GM21515 (cell line): ENCODE measurements at regions not wholly inside any gene's neighbourhood (a gene's known extent, or its start where the extent isn't known, plus 50 kb on each side); places are given as distances from the start of the nearest gene placed in this dataset.

Source experiments
- ATAC-seq: cut with Tn5 transposase; IDR thresholded peaks from one replicate; pipeline ENCODE4 v1.9.1; 2021; ENCODE audit not compliant: unreplicated experiment

DNA sequence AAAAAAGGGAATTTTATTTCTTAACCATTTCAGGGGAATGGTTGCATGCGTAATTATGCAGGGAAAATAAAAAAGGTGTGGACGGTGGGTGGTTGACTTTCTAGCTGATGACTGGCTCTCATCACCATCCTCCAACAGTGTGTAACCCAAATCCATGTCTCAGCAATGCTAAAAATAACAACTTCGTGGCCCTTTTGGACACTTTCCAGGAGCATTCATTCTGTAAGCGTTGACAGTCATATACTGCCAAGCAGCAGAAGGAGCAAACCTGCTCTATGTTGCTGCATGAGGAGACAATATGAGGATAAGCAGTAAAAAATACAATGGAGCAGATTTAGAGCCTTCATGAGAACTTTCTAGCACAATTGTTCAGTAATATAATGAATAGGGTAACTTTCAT is 189.1 kb downstream of the ANXA2 start:
- no peak for ATAC-seq

DNA sequence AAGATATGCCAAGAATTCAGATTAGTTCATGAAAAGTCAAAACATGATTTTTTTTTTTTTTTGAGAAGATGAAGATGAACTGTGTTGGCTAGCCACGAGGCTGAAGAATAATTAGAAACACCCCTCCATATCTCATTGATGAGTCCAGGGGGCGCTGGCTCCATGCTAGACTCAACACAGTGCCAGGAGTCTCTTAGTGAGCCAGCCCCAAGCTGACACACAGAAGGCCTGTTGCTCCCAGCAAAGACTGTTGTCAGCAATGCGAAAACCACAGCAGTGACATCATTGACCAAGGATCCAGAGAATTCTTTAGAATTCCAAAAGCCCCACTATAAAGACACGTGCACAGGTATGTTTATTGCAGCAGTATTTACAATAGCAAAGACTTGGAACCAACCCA is 185.2 kb downstream of the ANXA2 start:
- no peak for ATAC-seq

- no peak for ATAC-seq
Measured at GRCh38 chr15:60213377-60214000, 184.3 kb downstream of the ANXA2 start.

- no peak for ATAC-seq
Measured at GRCh38 chr15:60214201-60214600, 183.6 kb downstream of the ANXA2 start.

DNA sequence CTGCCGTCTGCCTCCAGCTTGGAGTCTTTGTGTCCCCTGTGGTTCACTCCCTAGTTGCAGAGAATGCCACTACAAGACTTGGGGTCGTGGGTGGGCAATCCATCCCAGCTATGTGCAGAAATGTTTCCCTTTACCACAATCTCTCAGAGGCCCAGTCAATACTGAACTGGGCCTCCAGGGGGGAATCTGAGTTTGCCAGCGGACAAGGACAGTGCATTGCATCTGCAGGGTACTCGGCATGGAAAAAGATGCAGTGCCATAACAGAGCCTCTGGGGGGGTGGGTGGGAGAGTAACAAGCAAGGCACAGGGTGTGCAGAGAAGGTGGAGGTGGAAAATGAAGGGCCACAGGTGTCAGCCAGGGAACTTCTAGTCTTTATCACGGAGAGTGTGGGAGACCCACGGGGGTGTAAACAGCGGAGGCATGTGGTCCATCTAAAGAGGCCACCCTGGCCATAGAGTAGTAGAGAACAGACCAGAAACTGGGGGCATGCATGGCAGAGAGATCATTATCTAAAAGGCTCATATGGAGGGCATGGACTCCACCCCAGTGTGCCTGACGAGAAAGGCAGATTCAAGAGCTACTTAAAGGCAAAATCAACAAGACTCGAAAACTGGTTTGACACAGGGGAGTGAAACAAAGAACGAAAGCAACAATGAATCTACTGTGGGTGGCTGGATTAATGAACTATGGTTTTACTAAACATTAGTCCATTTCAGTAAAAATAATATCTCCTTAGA is 182.4 kb downstream of the ANXA2 start:
- no peak for ATAC-seq

DNA sequence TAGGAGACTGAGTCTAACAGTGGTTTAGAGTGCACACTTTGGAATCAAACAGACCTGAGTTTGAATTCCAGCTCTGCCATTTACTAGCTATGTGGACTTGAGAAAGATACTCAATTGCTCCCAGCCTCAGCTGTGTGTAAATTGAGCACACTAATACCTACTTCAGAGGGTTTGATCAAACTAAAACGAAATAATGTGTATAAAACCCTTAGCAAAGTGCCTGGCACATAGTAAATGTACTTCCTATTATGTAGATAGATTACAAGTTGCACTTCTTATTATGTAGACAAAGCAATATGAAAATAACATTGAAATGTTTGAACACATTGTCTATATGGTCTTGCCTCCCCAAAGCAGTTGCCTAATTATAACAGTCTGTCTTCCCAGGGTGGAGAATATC is 180.6 kb downstream of the ANXA2 start:
- no peak for ATAC-seq

DNA sequence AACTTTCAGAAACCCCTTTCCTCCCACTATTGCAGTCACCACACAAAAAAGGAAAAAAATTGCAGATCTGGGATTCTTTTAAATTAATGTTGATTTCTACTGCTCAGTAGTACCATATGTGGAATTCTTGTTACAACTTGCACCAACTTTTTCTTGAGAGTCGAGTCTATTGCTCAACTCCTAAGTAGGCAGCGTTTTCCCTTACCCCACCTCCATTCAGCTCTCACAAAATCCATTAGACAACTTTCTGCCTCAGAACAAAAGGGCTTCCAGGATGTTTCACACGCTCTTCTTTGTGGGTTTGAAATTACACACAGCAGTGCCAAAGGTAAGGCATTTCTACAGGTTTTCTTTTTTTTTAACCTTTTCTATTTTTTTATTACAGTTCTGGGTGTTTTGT is 179.5 kb downstream of the ANXA2 start:
- no peak for ATAC-seq

DNA sequence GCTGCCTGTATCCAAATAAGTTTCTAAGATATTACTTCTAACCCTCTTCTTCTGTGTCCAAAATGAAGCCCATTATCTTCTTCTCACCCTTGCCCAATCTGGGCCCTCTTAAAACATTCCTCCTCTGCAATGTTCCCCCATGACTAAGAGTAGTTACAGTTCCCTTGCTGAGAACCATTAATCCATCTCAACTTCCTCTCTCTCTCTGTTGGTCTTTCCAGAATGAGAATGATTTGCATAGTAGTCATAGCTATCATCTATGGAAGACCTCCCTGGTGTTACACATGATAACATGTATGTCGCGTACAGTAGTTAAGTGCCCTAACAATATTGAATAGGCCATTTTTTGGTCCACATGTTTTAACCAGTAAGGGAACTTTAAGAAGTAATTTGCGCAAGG is 177.9 kb downstream of the ANXA2 start:
- no peak for ATAC-seq

GRCh38 chr15:60221356-60221755 is 176.4 kb downstream of the ANXA2 start:
- ATAC-seq: no peak

GRCh38 chr15:60222404-60222803 is 175.4 kb downstream of the ANXA2 start:
- ATAC-seq: no peak

DNA sequence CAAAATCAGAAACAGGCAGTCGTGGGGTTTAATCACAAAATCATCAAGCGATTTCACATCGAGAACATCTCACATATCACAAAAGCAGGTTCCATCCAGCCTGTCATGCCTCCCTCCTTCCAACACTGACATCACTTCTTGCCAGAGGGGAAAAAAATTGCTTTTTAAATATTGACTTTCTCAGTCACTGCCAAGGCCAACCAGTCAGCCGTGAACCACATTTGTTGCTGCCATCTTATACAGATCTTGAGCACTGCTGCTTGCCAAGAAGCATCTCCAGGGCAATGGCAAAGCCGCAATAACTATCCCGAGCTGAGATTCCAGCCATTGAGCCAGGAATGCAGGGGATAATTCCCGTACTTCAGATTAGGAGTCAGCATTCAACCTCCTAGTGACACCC is 174.6 kb downstream of the ANXA2 start:
- ATAC-seq: no peak

- ATAC-seq: no peak
Measured at GRCh38 chr15:60226924-60227323, 170.9 kb downstream of the ANXA2 start.

DNA sequence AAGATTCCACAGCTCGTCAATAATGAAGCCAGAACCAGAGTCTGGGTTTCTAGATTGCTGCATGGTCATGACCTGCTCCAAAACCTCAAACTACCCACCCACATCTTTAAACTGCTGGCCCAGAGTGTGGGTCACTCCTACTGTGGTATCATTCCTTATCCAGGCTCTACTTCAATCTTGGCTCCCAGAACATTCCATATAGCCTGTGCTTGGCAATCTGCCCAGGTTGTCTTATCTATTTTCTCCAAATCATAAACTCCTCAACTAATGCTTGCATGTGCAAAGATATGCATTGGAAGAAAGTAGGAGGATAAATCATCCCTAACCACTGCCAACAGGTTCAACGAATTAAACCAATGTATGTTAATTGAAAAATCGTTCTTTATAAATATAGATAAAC is 169.7 kb downstream of the ANXA2 start:
- no peak for ATAC-seq

DNA sequence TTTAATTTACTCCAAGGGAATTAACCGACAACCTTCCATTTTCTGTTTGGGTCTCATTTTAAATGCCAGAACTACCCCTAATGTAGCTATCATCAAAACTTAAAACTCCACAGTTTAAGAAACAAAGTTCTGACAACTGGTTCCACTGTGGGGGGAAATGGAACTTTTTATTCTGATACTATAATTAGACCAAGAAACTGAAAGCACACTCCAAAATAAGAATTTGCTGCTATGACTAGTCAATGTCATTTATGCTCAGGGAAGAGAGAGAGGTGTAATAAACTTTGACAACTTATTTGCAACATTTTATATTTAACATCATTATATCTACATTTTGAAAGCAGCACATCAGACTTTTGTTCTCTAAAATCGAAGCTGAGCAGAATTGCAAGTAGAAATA is 169.2 kb downstream of the ANXA2 start:
- no peak for ATAC-seq

GRCh38 chr15:60235951-60236710 is 161.7 kb downstream of the ANXA2 start:
- ATAC-seq: no peak

DNA sequence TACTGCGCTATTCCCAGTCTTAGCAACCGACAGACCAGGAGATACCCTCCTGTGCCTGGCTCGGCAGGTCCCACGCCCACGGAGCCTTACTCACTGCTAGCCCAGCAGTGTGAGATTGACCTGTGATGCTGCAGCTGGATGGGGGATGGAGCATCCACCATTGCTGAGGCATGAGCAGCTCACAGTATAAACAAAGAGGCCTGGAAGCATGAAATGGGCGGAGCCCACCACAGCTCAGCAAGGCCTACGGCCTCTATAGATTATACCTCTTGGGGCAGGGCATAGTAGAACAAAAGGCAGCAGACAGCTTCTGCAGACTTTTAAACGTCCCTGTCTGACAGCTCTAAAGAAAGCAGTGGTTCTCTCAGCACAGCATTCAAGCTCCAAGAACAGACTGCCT is 160.3 kb downstream of the ANXA2 start:
- ATAC-seq: no peak

- no peak for ATAC-seq
Measured at GRCh38 chr15:60243769-60244168, 154.0 kb downstream of the ANXA2 start.

DNA sequence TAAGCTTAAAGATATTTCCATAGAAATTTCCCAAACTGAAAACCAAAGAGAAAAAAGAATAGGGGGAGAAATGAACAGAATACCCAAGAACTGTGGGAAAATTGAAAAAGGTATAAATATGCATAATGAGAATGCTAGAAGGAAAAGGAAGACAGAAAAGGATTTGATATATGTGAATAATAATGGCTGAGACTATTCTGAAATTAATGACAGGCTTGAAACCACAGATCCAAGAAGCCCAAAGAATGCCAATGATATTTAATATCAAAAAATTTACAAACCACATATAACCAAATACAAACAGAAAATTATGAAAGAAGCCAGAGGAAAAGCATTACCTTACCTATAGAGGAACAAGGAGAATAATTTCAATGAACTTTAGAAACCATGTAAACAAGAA is 153.0 kb downstream of the ANXA2 start:
- no peak for ATAC-seq

DNA sequence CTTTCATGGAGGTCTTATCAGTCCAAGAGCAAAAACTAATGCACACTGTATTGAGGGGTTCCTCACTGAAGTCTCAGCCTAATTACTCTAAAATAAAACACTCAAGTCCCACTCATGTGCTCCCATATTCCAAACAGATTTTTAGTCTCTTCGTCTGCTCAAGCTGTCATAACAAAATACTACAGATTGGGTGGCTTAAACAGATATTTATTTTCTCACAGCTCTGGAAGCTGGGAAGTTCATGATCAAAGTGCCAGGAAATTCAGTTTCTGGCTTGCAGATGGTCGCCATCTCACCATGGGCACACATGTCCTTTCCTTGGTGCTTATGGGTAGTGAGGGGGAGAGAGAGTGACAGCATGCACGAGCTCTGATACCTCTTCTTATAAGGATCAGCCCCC is 147.5 kb downstream of the ANXA2 start:
- ATAC-seq: no peak

DNA sequence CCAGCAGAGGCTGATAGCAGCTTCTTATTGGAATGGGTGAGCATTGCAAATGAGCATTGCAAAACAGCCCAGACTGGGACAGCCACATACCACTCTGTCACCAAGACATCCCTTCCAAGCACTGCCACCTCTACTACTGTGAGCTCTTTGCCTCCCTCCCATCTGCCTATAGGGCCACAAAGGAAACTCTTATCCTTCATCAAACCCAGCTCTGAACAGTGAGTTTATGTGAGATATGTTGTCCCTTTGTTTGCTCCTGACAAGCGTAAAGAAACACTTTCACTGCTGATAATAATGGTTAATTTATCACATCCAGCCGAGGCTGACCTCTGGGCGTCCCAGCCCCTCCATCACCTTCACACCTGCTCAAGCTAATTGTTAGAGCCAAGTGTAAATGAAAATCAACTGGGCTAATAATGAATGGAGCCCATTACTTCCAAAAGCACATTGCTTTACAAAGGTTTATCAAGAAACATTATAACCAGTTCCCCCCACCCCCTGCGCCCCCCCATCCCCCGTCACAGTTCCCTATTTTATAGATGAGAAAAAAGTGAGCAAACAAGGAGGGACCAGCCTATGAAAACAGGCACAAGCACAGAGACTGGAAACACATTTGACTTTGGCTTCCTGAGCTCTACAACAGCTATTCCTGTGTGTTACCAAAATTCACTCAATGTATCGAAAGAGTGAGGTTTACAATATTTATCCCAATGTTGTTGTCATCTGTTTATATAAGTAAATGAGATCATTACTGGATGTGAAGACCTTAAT is 146.3 kb downstream of the ANXA2 start:
- no peak for ATAC-seq

DNA sequence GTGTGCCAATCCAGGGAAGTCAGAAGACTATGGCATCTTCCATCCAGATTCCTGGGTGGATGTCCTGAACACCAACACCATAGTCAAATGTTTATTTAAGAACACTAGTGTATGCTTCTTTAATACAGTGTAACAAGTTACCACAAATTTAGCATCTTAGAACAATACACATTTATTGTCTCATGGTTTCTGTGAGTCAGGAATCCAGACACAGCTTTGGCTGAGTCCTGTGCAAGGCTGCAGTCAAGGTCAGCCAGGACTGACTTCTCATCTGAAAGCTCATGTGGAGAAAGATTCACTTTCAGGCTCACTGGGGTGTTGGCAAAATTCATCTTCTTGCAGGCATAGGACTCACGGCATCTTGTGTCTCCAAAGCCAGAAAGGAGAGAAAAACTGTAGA is 143.4 kb downstream of the ANXA2 start:
- ATAC-seq: no peak
